HAP-1 (cell line): ENCODE measurements at regions not wholly inside any gene's neighbourhood (a gene's known extent, or its start where the extent isn't known, plus 50 kb on each side); places are given as distances from the start of the nearest gene placed in this dataset.

Experiments used
- DNase-seq, 2 experiments: peaks; one replicate each; pipeline ENCODE4 v3.0.0-alpha.2; 2016 to 2020; ENCODE audit warnings: low spot score in 2 of 2
- H3K27me3 ChIP-seq: fragments of 250-450 bp; sonication (Bioruptor Pico); 2 replicates; pipeline ENCODE4 v1.5.1; 2020; ENCODE audit warnings: low read depth, mild to moderate bottlenecking, moderate library complexity
- H3K36me3 ChIP-seq: fragments of 250-450 bp; sonication (Bioruptor Pico); replicated peaks from 2 replicates; pipeline ENCODE4 v1.5.1; 2020; ENCODE audit warnings: mild to moderate bottlenecking
- H3K4me1 ChIP-seq: fragments of 250-450 bp; sonication (Bioruptor Pico); 2 replicates; pipeline ENCODE4 v1.5.1; 2020; ENCODE audit warnings: mild to moderate bottlenecking
- H3K4me3 ChIP-seq: fragments of 250-450 bp; sonication (Bioruptor Pico); 2 replicates; pipeline ENCODE4 v1.5.1; 2020; ENCODE audit warnings: mild to moderate bottlenecking, moderate library complexity
- H3K9me3 ChIP-seq: fragments of 250-450 bp; sonication (Bioruptor Pico); 2 replicates; pipeline ENCODE4 v1.5.1; 2020; ENCODE audit warnings: mild to moderate bottlenecking, moderate library complexity
- in situ Hi-C: fragments of 300-500 bp; cut with MboI; formaldehyde crosslinking; loops from 3 replicates; pipeline ENCODE4 v1.14.3; 2020; ENCODE audit warnings: low sequenced_read_pairs, inconsistent platforms, mixed read lengths

DNA sequence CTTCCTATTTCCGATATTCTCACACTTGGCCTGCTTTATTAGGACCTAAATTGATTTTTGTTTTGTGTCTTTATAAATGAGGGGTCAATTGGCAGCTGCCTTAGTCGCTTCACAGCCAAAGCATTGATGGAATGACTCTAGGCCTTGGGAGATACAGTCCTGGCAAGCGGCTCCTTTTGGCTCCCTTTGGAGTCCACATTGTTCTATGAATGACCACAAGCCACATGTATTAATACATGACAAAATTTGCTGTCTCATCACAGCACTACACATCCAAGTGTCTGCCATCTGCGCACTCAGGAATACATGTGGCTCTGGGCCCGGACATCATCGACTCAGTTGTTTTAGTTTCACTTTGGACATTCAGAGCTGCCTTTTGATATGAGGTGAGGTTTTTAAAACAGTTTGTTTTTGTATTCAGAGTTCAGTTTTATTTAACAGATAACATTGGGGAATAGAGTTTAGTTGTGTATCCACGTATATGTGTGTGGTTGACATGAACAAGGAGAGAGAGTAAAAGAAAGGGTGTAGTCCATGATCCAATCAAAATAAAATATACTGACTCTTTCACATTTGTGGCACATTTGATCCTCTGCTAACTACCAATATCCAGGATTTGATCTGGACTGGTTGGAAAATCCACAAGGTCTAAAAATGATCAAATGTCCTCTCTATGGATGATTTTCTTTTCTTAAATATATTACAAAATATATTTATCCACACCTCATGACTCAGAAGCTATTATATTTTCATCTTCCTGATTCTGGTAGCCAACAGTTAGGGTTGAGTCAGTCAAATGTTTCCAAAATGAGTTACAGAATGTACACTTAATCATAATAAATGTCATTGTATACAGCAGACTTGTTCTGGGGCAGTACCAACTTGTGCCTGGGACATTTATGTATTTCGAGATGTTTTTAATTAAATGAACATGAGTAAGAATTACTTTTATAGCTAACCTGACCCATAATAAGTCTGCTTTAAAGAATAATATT lies 114.0 kb upstream of the MTAP start:
- no peaks in the 10 kb centered on the region for H3K4me1 ChIP-seq
- in situ Hi-C loops = no loop called here
- no peak for DNase-seq
- no peaks in the 10 kb centered on the region for H3K36me3 ChIP-seq
- H3K27me3 ChIP-seq = peaks cover 13% of the 10 kb centered on the region
- no peak overlapping the region for H3K4me3 ChIP-seq
- H3K9me3 ChIP-seq = no peaks in the 10 kb centered on the region

DNA sequence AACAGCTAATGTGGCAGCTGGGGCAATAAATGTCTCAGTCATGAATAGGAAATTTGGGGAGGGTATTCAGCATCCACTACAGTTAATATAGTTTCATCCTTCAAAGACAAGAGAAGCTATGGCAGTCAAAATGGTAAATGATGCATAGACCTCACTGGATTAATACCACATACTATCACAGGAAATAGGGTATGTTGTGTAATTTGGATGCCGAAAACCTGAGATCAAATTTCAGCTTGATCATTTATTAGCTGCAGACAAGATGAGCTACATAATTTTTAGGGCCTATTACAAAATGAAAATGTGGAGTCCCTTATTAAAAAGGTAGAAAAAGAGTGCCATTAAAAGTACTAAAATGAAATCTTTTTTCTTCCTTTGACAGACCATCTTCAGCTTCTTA lies 112.6 kb upstream of the MTAP start:
- H3K27me3 ChIP-seq = peaks cover 5% of the 10 kb centered on the region
- no peak overlapping the region for H3K4me3 ChIP-seq
- H3K4me1 ChIP-seq = no peaks in the 10 kb centered on the region
- in situ Hi-C loops = no loop called here
- DNase-seq = no peak
- no peaks in the 10 kb centered on the region for H3K9me3 ChIP-seq
- no peaks in the 10 kb centered on the region for H3K36me3 ChIP-seq

DNA sequence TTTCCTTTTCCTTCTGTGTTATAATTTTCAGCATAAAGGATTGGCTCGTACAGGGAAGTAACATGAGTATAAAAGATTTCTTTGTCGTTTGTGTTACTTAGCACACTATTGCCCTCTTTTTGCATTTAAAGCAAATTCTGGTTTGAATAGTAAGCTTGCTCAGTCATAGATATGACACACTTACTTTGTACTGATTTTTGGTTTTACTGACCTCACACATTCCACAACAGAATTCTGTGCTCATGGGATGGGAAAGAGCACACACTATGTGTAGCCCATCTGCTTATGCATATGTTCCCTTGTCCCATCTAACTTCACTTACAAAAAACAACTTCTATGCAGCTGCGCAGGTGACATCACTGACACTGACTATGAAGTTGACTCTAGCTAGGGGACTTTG lies 111.9 kb upstream of the MTAP start:
- no peaks in the 10 kb centered on the region for H3K4me1 ChIP-seq
- no peak for DNase-seq
- no peak overlapping the region for H3K4me3 ChIP-seq
- no peaks in the 10 kb centered on the region for H3K36me3 ChIP-seq
- in situ Hi-C loops = no loop called here
- H3K9me3 ChIP-seq = no peaks in the 10 kb centered on the region
- H3K27me3 ChIP-seq = peaks cover 3% of the 10 kb centered on the region

DNA sequence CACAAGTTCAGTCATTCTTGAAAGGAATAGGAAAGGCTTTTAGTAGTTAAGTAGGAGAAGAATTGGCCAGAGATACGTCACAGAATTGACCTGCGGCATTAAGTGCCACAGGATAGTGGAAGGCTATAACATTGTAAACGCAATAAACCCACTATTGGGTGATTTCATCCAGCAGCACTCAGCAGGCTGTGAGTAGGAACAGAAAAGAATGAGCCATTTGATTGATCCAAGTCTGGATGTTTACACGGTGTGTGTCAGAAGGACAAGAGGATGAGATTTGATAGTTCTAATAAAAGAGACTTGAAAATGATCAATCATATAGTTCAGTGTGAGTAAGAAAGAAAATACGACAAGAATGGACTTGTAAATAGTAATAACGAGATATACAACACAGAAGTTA lies 110.0 kb upstream of the MTAP start:
- in situ Hi-C loops = no loop called here
- peaks cover 3% of the 10 kb centered on the region for H3K27me3 ChIP-seq
- H3K36me3 ChIP-seq = no peaks in the 10 kb centered on the region
- no peak overlapping the region for H3K4me3 ChIP-seq
- no peaks in the 10 kb centered on the region for H3K4me1 ChIP-seq
- no peak for DNase-seq
- H3K9me3 ChIP-seq = no peaks in the 10 kb centered on the region

DNA sequence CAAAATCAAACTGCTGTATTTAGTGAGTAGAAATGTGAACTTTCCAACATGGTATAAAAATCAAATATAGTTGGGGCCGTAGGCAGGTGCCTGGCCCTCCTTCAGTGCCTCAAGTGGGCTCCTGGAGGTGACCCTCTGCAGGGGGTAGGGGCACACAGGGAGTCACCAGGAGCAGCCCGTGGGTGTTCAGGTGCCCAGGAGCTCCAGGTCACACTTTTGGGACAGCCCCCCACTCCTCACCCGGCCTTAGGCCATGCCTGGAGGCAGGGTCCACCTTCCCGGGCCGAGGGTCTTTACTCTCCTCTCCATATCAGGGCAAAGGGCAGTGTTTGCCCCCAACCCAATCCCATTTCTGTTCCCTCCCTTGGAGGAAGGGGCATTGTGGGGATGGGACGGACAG lies 108.0 kb upstream of the MTAP start:
- Histone ChIP-seq H3K36me3 (no peaks in the 10 kb centered on the region), H3K4me3 (no peak overlapping the region), H3K9me3 (no peaks in the 10 kb centered on the region), H3K27me3 (peaks cover 3% of the 10 kb centered on the region), H3K4me1 (no peaks in the 10 kb centered on the region)
- in situ Hi-C loops = no loop called here
- DNase-seq = no peak

DNA sequence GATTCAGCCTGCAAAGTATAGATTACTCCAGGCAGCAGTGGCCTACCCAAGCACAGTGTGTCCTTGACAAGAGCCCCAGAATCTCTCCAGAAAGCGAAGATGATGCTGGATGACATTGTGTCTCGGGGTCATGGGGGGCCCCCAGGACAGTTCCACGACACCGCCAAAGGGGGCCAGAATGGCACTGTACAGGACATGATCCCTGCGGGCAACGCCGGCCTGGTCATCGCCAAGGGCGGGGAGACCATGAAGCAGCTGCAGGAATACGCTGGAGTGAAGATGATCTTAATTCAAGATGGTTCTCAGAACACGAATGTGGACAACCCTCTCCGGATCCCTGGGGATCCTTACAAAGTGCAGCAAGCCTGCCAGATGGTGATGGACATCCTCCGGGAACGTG lies 107.0 kb upstream of the MTAP start:
- Histone ChIP-seq H3K36me3 (no peaks in the 10 kb centered on the region), H3K4me1 (no peaks in the 10 kb centered on the region), H3K9me3 (no peaks in the 10 kb centered on the region), H3K27me3 (peaks cover 5% of the 10 kb centered on the region), H3K4me3 (no peak overlapping the region)
- DNase-seq = no peak
- in situ Hi-C loops = no loop called here

DNA sequence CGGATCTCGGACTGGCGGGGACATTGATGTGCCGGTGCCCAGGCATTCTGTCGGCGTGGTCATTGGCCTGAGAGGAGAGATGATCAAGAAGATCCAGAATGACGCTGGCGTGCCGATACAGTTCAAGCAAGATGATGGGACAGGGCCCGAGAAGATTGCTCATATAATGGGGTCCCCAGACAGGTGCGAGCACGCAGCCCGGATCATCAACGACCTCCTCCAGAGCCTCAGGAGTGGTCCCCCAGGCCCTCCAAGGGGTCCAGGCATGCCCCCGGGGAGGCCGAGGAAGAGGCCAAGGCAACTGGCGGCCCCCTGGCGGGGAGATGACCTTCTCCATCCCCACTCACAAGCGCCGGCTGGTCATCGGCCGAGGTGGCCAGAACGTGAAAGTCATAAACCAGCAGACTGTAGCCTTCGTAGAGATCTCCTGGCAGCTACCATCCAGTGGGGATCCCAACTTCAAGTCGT lies 106.5 kb upstream of the MTAP start:
- Histone ChIP-seq H3K4me3 (no peak overlapping the region), H3K27me3 (peaks cover 5% of the 10 kb centered on the region), H3K4me1 (no peaks in the 10 kb centered on the region), H3K9me3 (no peaks in the 10 kb centered on the region), H3K36me3 (no peaks in the 10 kb centered on the region)
- DNase-seq = no peak
- in situ Hi-C loops = no loop called here

DNA sequence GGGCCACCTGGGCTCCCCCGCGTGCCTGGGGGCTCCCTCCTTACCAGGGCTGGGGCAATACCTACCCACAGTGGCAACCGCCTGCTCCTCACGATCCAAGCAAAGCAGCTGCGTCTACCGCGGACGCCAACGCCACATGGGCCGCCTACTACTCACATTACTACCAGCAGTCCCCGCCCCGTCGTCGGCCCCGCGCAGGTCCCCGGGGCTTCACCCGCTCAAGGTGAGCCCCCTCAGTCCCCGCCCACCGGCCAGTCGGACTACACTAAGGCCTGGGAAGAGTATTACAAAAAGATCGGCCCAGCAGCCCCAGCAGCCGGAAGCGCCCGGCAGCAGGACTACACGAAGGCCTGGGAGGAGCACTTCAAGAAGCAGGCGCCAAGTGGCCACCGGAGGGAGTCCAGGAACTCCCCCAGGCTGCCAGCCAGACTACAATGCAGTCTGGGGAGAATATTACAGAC lies 106.0 kb upstream of the MTAP start:
- peak in 1 of 2 experiments; percentile 10 for DNase-seq
- in situ Hi-C loops = no loop called here
- Histone ChIP-seq H3K27me3 (peaks cover 5% of the 10 kb centered on the region), H3K4me1 (no peaks in the 10 kb centered on the region), H3K4me3 (no peak overlapping the region), H3K9me3 (no peaks in the 10 kb centered on the region), H3K36me3 (no peaks in the 10 kb centered on the region)

DNA sequence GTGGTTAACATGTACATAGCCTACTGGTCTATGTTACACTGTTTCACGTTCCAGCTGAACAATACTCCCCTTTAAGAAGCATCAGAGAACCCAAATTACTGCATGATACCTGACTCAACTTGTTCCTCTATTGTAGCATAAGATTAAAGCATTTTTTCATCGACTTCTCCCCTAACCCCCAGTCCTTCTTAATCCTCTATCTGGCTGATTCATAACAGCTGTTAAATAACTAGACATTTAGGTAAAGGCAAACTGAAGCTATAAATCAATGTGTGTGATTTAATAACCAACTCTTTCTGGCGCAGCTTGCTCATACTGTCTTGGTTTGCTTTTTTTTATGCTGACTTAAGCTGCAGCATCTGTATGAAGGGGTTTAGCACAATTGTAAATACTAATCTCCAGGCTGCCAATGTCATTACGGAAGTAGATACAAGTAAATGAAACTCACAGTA lies 94.2 kb upstream of the MTAP start:
- H3K36me3 ChIP-seq = no peaks in the 10 kb centered on the region
- in situ Hi-C loops = no loop called here

DNA sequence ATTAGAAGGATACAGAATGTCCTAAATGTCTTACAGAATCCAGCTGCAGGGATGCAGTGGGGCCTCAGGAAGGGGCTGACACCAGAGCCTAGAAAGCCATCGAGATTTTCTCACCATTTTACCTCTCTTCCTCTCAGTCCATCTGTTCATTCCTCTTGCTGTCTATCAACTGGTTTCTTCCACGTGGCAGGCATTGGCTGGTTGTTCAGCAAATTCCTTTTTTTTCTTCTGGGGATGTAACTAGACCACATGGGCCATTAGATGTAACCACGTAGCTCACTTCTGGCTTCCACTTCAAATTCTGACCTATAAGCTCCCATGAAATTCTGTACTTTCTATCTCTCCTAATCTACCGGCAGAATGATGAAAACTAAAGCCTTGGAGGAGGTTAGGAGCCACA lies 93.6 kb upstream of the MTAP start:
- DNase-seq = no peak
- no peaks in the 10 kb centered on the region for H3K36me3 ChIP-seq
- peaks cover 22% of the 10 kb centered on the region; the same call in 1 of the 2 replicates for H3K27me3 ChIP-seq
- H3K9me3 ChIP-seq = no peaks in the 10 kb centered on the region
- no peak overlapping the region for H3K4me3 ChIP-seq
- in situ Hi-C loops = no loop called here
- peaks cover 9% of the 10 kb centered on the region for H3K4me1 ChIP-seq

More for the DNA sequence above, 94.2 kb upstream of the MTAP start:
- Histone ChIP-seq H3K4me1 (peaks cover 9% of the 10 kb centered on the region), H3K9me3 (no peaks in the 10 kb centered on the region), H3K27me3 (peaks cover 25% of the 10 kb centered on the region; the same call in 1 of the 2 replicates), H3K4me3 (no peak overlapping the region)
- DNase-seq = no peak

DNA sequence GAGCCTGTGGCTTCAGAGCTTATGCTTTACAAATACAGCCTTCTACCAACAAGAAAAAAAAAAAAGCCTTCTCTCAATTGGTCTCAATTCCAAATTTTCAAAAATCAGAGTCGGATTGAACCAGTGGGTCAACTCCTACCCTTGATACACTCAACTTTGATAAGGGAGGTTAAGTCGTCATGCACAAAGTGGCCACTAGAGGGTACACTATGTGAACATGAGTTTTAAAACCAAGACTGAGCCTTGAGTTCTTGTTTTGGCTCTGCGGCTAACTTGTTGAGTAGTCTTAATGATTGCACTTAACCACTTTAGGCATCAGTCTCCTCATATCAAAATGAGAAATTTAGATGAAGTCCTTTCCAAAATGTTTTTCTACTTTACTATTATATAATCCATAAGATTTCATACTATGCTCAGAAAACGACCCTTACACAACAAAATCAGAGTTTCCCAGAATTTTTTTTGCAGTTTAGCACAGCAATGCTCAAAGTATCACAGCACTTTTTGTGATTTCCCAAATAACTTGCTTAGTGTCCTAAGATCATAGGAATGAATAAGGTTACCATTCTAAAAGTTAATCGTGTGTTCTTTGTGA lies 92.9 kb upstream of the MTAP start:
- Histone ChIP-seq H3K27me3 (peaks cover 15% of the 10 kb centered on the region; the same call in 1 of the 2 replicates), H3K36me3 (no peaks in the 10 kb centered on the region), H3K4me1 (peaks cover 9% of the 10 kb centered on the region), H3K9me3 (no peaks in the 10 kb centered on the region), H3K4me3 (no peak overlapping the region)
- DNase-seq = peak; percentile 63 to 84
- in situ Hi-C loops = loop anchor here (5.0 kb wide), 1 partner anchor 88 kb away; no protein-coding TSS in a partner anchor

DNA sequence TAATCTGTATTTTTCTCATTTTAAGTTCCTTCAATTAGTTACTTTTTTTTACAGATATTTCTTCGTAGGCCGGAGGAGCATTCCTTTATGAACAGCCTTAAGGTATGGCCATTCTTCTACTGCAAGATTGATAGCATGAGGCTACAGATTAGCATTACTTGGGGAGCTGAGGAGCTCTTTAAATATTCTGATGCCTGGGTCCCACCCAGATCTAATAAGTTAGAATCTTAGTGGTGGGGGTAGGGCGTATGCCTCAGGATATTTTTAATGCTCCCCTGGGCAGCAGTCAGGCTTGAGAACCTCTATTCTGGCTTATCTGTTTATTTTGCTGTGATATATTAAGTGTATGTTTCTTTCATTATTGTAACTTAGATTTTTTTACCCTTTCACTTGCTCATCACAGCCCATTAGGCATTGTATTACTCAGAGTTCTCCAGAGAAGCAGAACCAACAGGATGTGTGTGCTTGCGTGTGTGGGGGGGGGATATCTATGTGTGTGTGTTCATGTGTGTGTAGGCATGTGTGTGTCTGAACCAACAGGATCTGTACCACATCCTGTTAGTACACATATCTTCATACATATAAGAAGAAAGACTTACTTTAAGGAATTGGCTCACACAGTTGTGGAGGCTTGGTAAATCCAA lies 91.8 kb upstream of the MTAP start:
- no peak overlapping the region for H3K4me3 ChIP-seq
- H3K36me3 ChIP-seq = no peaks in the 10 kb centered on the region
- peaks cover 14% of the 10 kb centered on the region; the same call in 1 of the 2 replicates for H3K27me3 ChIP-seq
- no peak for DNase-seq
- H3K9me3 ChIP-seq = no peaks in the 10 kb centered on the region
- H3K4me1 ChIP-seq = peaks cover 9% of the 10 kb centered on the region
- in situ Hi-C loops = loop anchor here (5.0 kb wide), 1 partner anchor 87 kb away; no protein-coding TSS in a partner anchor

DNA sequence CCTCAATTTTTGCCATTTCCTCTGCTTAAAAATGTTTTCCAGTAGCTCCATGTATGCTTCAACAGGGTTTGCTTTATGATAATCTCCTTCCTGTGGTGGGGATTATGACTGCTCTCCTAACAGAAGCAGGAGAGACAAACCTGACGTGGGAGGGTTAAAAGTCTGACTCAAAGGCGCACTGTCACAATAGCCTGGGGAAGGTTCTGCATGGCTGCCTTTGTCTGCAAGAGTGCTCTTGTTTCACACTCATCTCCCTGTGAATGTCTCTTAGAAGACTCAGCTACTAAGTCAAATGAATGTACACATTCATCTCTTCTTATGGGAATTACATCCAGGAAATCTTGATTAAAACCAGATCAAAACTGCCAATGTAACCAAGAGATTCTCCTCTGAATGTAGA lies 90.9 kb upstream of the MTAP start:
- Histone ChIP-seq H3K4me3 (no peak overlapping the region), H3K4me1 (peaks cover 9% of the 10 kb centered on the region), H3K36me3 (no peaks in the 10 kb centered on the region), H3K9me3 (no peaks in the 10 kb centered on the region), H3K27me3 (peaks cover 6% of the 10 kb centered on the region; the same call in 1 of the 2 replicates)
- DNase-seq = peak; percentile 62 to 74
- in situ Hi-C loops = loop anchor here (5.0 kb wide), 1 partner anchor 86 kb away; no protein-coding TSS in a partner anchor
